HG03565 (cell line): ENCODE measurements at regions not wholly inside any gene's neighbourhood (a gene's known extent, or its start where the extent isn't known, plus 50 kb on each side); places are given as distances from the start of the nearest gene placed in this dataset.
"Not testable (repeated sequence)": the region's sequence is repeated elsewhere in the genome, so short reads cannot be mapped to it uniquely, and the experiment has no call there.

Experiments
- ATAC-seq: cut with Tn5 transposase; IDR thresholded peaks from one replicate; pipeline ENCODE4 v1.9.1; 2021; ENCODE audit warnings: mild to moderate bottlenecking, moderate library complexity; ENCODE audit not compliant: unreplicated experiment

GRCh38 chr3:35413483-35413882 lies 225.8 kb upstream of the ARPP21 start:
- ATAC-seq: no peak

GRCh38 chr3:35417080-35417479 lies 222.2 kb upstream of the ARPP21 start:
- ATAC-seq: no peak

GRCh38 chr3:35422101-35422500 lies 217.2 kb upstream of the ARPP21 start:
- no peak for ATAC-seq

GRCh38 chr3:35422836-35423601 lies 216.3 kb upstream of the ARPP21 start:
- no peak for ATAC-seq

GRCh38 chr3:35426366-35426958 lies 212.9 kb upstream of the ARPP21 start:
- ATAC-seq: no peak

GRCh38 chr3:35437381-35437780 lies 201.9 kb upstream of the ARPP21 start:
- no peak for ATAC-seq

- no peak for ATAC-seq
Observed at GRCh38 chr3:35438101-35438500, 201.2 kb upstream of the ARPP21 start.

- no peak for ATAC-seq
Observed at GRCh38 chr3:35439663-35440062, 199.7 kb upstream of the ARPP21 start.

GRCh38 chr3:35440826-35441225 lies 198.5 kb upstream of the ARPP21 start:
- no peak for ATAC-seq

- no peak for ATAC-seq
Observed at GRCh38 chr3:35446896-35447295, 192.4 kb upstream of the ARPP21 start.

GRCh38 chr3:35448121-35448520 lies 191.2 kb upstream of the ARPP21 start:
- no peak for ATAC-seq

GRCh38 chr3:35448681-35449080 lies 190.6 kb upstream of the ARPP21 start:
- no peak for ATAC-seq

- not testable (repeated sequence) for ATAC-seq
Observed at GRCh38 chr3:35454819-35455218, 184.5 kb upstream of the ARPP21 start.

GRCh38 chr3:35473956-35474355 lies 165.4 kb upstream of the ARPP21 start:
- no peak for ATAC-seq

- not testable (repeated sequence) for ATAC-seq
Observed at GRCh38 chr3:35482566-35482965, 156.8 kb upstream of the ARPP21 start.

- ATAC-seq: no peak
Observed at GRCh38 chr3:35483131-35483530, 156.2 kb upstream of the ARPP21 start.

GRCh38 chr3:35484929-35485530 lies 154.3 kb upstream of the ARPP21 start:
- ATAC-seq: no peak

GRCh38 chr3:35486295-35486694 lies 153.0 kb upstream of the ARPP21 start:
- ATAC-seq: no peak

GRCh38 chr3:35487376-35487775 lies 151.9 kb upstream of the ARPP21 start:
- ATAC-seq: no peak

GRCh38 chr3:35488526-35488925 lies 150.8 kb upstream of the ARPP21 start:
- ATAC-seq: no peak

GRCh38 chr3:35492841-35493240 lies 146.5 kb upstream of the ARPP21 start:
- ATAC-seq: no peak

GRCh38 chr3:35498506-35499210 lies 140.7 kb upstream of the ARPP21 start:
- no peak for ATAC-seq
